CD4-positive, alpha-beta memory T cell (primary cell): ENCODE measurements at regions not wholly inside any gene's neighbourhood (a gene's known extent, or its start where the extent isn't known, plus 50 kb on each side); places are given as distances from the start of the nearest gene placed in this dataset.
"Not testable (repeated sequence)": the region's sequence is repeated elsewhere in the genome, so short reads cannot be mapped to it uniquely, and the experiment has no call there.

Source experiments
- CTCF ChIA-PET: fragments of 350-600 bp; sonication (Branson Sonifier 250); formaldehyde crosslinking; loops from one replicate; lab custom pipeline; 2021; ENCODE audit warnings: inconsistent platforms; ENCODE audit not compliant: partially characterized antibody; lab: Charles Lee
- POLR2A ChIA-PET: fragments of 350-600 bp; sonication (Branson Sonifier 250); formaldehyde crosslinking; loops from one replicate; lab custom pipeline; 2021; ENCODE audit not compliant: partially characterized antibody; lab: Charles Lee
- DNase-seq, 5 donors: peaks; one replicate each; pipeline versions ENCODE4 v3.0.0 to v3.0.0-alpha.2; 2020 to 2022; ENCODE audit warnings: mixed read lengths in 1 of 5
- H3K27ac ChIP-seq: one replicate; pipeline ENCODE4 v1.7.0; 2013; ENCODE audit warnings: low read depth, low read length
- H3K27me3 ChIP-seq: 2 replicates; pipeline ENCODE4 v1.7.0; 2013; ENCODE audit warnings: mild to moderate bottlenecking, low read length, moderate library complexity; ENCODE audit not compliant: insufficient read depth
- H3K36me3 ChIP-seq: 2 replicates; pipeline ENCODE4 v1.7.0; 2013; ENCODE audit warnings: mild to moderate bottlenecking, low read length, moderate library complexity; ENCODE audit not compliant: insufficient read depth
- H3K4me1 ChIP-seq: 2 replicates; pipeline ENCODE4 v1.7.0; 2013; ENCODE audit warnings: mild to moderate bottlenecking, low read length, moderate library complexity; ENCODE audit not compliant: insufficient read depth
- H3K4me3 ChIP-seq, 2 donors: one replicate each; pipeline ENCODE4 v1.7.0; 2013; ENCODE audit warnings: low read length in 2 of 2, mild to moderate bottlenecking in 1 of 2
- H3K9me3 ChIP-seq, 2 donors: one replicate each; pipeline ENCODE4 v1.7.0; 2013; ENCODE audit warnings: low read length in 2 of 2, control low read depth in 1 of 2; ENCODE audit not compliant: control insufficient read depth in 1 of 2
- H3K27ac Mint-ChIP-seq, 7 donors: one replicate each; pipeline ENCODE4 v1.8.0; 2020 to 2021; ENCODE audit warnings: mixed read lengths in 7 of 7, mild to moderate bottlenecking in 6 of 7, inconsistent platforms in 3 of 7, moderate library complexity in 3 of 7
- H3K27me3 Mint-ChIP-seq, 2 donors: one replicate each; pipeline ENCODE4 v1.8.0; 2020 to 2021; ENCODE audit warnings: mixed read lengths in 2 of 2
- H3K36me3 Mint-ChIP-seq, 2 donors: one replicate each; pipeline ENCODE4 v1.8.0; 2020 to 2021; ENCODE audit warnings: mixed read lengths in 2 of 2, inconsistent platforms in 1 of 2, mild to moderate bottlenecking in 1 of 2
- H3K4me1 Mint-ChIP-seq, 4 donors: one replicate each; pipeline ENCODE4 v1.8.0; 2020 to 2021; ENCODE audit warnings: mixed read lengths in 4 of 4, mild to moderate bottlenecking in 1 of 4
- H3K4me3 Mint-ChIP-seq, 8 donors: one replicate each; pipeline ENCODE4 v1.8.0; 2020 to 2021; ENCODE audit warnings: mixed read lengths in 8 of 8, mild to moderate bottlenecking in 7 of 8, moderate library complexity in 6 of 8, inconsistent platforms in 3 of 8
- H3K9me3 Mint-ChIP-seq, 8 donors: one replicate each; pipeline ENCODE4 v1.8.0; 2020 to 2021; ENCODE audit warnings: mixed read lengths in 8 of 8, mild to moderate bottlenecking in 5 of 8, inconsistent platforms in 3 of 8, moderate library complexity in 1 of 8
- intact Hi-C: fragments of 100-400 bp; cut with micrococcal nuclease; formaldehyde crosslinking; loops from one replicate; pipeline ENCODE4 v1.15.1; 2023

DNA sequence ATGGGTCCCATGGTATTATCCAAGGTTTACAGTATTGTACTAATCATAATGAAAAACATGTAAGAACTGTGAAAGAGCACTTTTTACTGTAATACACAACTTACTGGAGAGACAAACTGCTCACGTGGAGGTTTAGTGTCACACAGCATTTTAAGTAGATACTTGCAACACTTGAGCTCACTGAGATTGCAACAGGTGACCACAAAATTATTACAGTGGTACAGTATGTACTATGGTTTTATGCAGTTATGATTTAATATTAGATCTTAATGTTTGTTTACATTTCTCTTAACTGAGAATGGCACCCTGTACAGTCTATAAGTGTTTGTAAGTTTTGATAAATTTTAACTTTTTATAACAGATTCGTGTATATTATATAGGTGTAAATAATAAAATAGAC is 118.6 kb upstream of the SKOR2 start:
- intact Hi-C loops = no loop called here
- no peaks in the 10 kb centered on the region for H3K36me3 ChIP-seq
- POLR2A ChIA-PET = no interaction called here

GRCh38 chr18:47354061-47354460 is 102.6 kb upstream of the SKOR2 start:
- H3K36me3 Mint-ChIP-seq, H3K4me3 ChIP-seq, intact Hi-C loops, H3K27me3 Mint-ChIP-seq, H3K4me1 Mint-ChIP-seq, H3K9me3 ChIP-seq, H3K27me3 ChIP-seq, H3K4me3 Mint-ChIP-seq, CTCF ChIA-PET, H3K36me3 ChIP-seq, H3K27ac Mint-ChIP-seq, H3K9me3 Mint-ChIP-seq, DNase-seq, H3K27ac ChIP-seq, POLR2A ChIA-PET, H3K4me1 ChIP-seq: not testable (repeated sequence)

More for the DNA sequence above, 118.6 kb upstream of the SKOR2 start:
- Mint-ChIP-seq H3K4me1 (no peaks in the 10 kb centered on the region), H3K27me3 (peaks cover 2 to 7% of the 10 kb centered on the region in 2 donors), H3K27ac (no peak overlapping the region), H3K36me3 (no peaks in the 10 kb centered on the region), H3K9me3 (peaks cover 4 to 22% (median 10%) of the 10 kb centered on the region in 8 donors), H3K4me3 (no peak overlapping the region)
- no peaks in the 10 kb centered on the region for H3K4me1 ChIP-seq
- no peak for DNase-seq
- no peak overlapping the region for H3K4me3 ChIP-seq
- H3K27ac ChIP-seq = no peak overlapping the region
- H3K9me3 ChIP-seq = no peaks in the 10 kb centered on the region
- CTCF ChIA-PET = no interaction called here
- H3K27me3 ChIP-seq = no peaks in the 10 kb centered on the region

DNA sequence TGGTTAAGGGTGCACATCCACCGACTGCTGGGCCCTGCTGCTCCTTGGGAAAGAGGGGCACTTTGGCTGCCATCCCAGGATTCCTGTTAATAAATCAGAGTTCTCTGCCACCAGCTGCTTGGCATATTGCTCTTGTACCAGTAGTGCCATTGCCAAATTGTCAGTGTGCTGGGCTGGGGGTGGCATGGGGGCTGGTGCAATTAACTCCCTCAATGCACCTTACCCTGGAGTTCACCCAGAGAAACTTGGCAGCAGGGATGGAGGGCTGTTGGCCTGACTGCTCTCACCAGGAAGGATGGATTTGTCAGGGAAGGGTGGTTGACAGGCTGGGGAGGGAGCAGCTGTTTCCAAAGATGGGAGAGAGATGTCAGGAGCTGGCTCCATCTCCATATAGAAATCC is 94.6 kb upstream of the SKOR2 start:
- Histone ChIP-seq H3K4me3 (no peak overlapping the region), H3K9me3 (no peaks in the 10 kb centered on the region), H3K27me3 (no peaks in the 10 kb centered on the region), H3K4me1 (no peaks in the 10 kb centered on the region), H3K36me3 (no peaks in the 10 kb centered on the region), H3K27ac (no peak overlapping the region)
- intact Hi-C loops = no loop called here
- Mint-ChIP-seq H3K4me3 (no peak overlapping the region), H3K36me3 (no peaks in the 10 kb centered on the region), H3K9me3 (peaks cover 0 to 2% (median 0%) of the 10 kb centered on the region in 8 donors), H3K27me3 (peaks cover 0 to 1% of the 10 kb centered on the region in 2 donors), H3K27ac (no peak overlapping the region), H3K4me1 (no peaks in the 10 kb centered on the region)
- POLR2A ChIA-PET = interaction anchor here (0.9 kb wide), 1 partner anchor 12 kb away, joined by 3 read pairs; no protein-coding TSS in a partner anchor
- CTCF ChIA-PET = no interaction called here
- no peak for DNase-seq

DNA sequence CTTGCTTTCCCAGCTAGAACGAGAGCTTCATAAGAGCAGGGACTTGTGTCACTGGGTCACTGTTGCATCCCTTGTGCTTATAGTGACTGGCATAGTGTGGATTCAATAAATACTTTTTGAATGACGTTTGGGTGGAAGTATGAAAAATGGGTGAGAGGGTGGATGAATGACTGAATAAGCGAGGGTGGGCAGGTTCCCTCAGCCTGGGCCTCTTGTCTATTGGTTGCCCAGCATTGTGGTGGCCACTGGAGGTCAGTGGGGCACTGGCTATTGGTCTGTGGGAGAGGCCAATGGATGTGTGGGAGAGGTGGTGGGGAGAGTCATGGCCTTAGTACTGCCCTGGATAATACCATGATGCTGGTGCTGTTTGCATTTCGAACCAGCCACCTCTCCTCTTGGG is 93.8 kb upstream of the SKOR2 start:
- Mint-ChIP-seq H3K4me3 (no peak overlapping the region), H3K36me3 (no peaks in the 10 kb centered on the region), H3K27me3 (peaks cover 0 to 1% of the 10 kb centered on the region in 2 donors), H3K9me3 (peaks cover 0 to 2% (median 0%) of the 10 kb centered on the region in 8 donors), H3K4me1 (no peaks in the 10 kb centered on the region), H3K27ac (no peak overlapping the region)
- H3K9me3 ChIP-seq = no peaks in the 10 kb centered on the region
- intact Hi-C loops = no loop called here
- POLR2A ChIA-PET = interaction anchor here (0.9 kb wide), 1 partner anchor 13 kb away, joined by 3 read pairs; no protein-coding TSS in a partner anchor
- no peak overlapping the region for H3K27ac ChIP-seq
- CTCF ChIA-PET = no interaction called here
- no peaks in the 10 kb centered on the region for H3K4me1 ChIP-seq
- H3K27me3 ChIP-seq = no peaks in the 10 kb centered on the region
- H3K4me3 ChIP-seq = no peak overlapping the region
- no peak for DNase-seq
- no peaks in the 10 kb centered on the region for H3K36me3 ChIP-seq

DNA sequence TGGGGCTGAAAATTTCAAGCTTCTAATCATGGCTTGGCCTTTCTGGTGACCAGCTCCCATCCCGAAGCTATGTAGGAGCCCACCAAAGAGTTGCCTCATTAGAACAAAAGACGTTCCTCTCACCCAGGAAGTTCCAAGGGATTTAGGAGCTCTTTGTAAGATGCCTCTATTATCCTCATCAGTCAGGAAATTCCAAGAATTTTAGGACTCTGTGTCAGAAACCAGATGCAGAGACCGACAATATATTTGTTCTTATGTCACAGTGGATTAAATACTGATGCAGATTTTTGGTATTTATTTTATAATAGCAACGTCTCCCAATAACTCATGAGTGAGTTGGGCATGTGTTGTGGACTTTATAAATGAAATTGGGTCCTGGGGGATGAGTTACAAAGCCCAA is 91.8 kb upstream of the SKOR2 start:
- H3K4me1 Mint-ChIP-seq = no peaks in the 10 kb centered on the region
- H3K27me3 Mint-ChIP-seq = peaks cover 0 to 1% of the 10 kb centered on the region in 2 donors
- ChIA-PET CTCF (no interaction called here), POLR2A (no interaction called here)
- no peaks in the 10 kb centered on the region for H3K36me3 Mint-ChIP-seq
- no peaks in the 10 kb centered on the region for H3K36me3 ChIP-seq
- H3K27ac Mint-ChIP-seq = no peak overlapping the region
- no peaks in the 10 kb centered on the region for H3K9me3 ChIP-seq
- no peak overlapping the region for H3K4me3 Mint-ChIP-seq
- no peaks in the 10 kb centered on the region for H3K9me3 Mint-ChIP-seq
- intact Hi-C loops = no loop called here
- no peaks in the 10 kb centered on the region for H3K4me1 ChIP-seq
- no peak overlapping the region for H3K27ac ChIP-seq
- no peaks in the 10 kb centered on the region for H3K27me3 ChIP-seq
- no peak for DNase-seq
- H3K4me3 ChIP-seq = no peak overlapping the region

- Histone ChIP-seq H3K36me3 (no peaks in the 10 kb centered on the region), H3K4me1 (no peaks in the 10 kb centered on the region), H3K9me3 (no peaks in the 10 kb centered on the region), H3K27ac (no peak overlapping the region), H3K27me3 (no peaks in the 10 kb centered on the region), H3K4me3 (no peak overlapping the region)
- no peaks in the 10 kb centered on the region for H3K9me3 Mint-ChIP-seq
- no peak overlapping the region for H3K27ac Mint-ChIP-seq
- H3K36me3 Mint-ChIP-seq = no peaks in the 10 kb centered on the region
- CTCF ChIA-PET = no interaction called here
- H3K27me3 Mint-ChIP-seq = peaks cover 0 to 1% of the 10 kb centered on the region in 2 donors
- no peaks in the 10 kb centered on the region for H3K4me1 Mint-ChIP-seq
- POLR2A ChIA-PET = no interaction called here
- H3K4me3 Mint-ChIP-seq = no peak overlapping the region
- intact Hi-C loops = no loop called here
- DNase-seq = no peak
These were observed 91.1 kb upstream of the SKOR2 start for GRCh38 chr18:47342566-47342965.

GRCh38 chr18:47341678-47342077 is 90.2 kb upstream of the SKOR2 start:
- H3K4me3 Mint-ChIP-seq = no peak overlapping the region
- ChIA-PET POLR2A (no interaction called here), CTCF (no interaction called here)
- no peaks in the 10 kb centered on the region for H3K4me1 Mint-ChIP-seq
- Histone ChIP-seq H3K27ac (no peak overlapping the region), H3K9me3 (no peaks in the 10 kb centered on the region), H3K4me1 (no peaks in the 10 kb centered on the region), H3K27me3 (no peaks in the 10 kb centered on the region), H3K4me3 (no peak overlapping the region), H3K36me3 (no peaks in the 10 kb centered on the region)
- no peak for DNase-seq
- peaks cover 0 to 2% (median 0%) of the 10 kb centered on the region in 8 donors for H3K9me3 Mint-ChIP-seq
- no peaks in the 10 kb centered on the region for H3K36me3 Mint-ChIP-seq
- H3K27ac Mint-ChIP-seq = no peak overlapping the region
- intact Hi-C loops = no loop called here
- peaks cover 0 to 1% of the 10 kb centered on the region in 2 donors for H3K27me3 Mint-ChIP-seq

DNA sequence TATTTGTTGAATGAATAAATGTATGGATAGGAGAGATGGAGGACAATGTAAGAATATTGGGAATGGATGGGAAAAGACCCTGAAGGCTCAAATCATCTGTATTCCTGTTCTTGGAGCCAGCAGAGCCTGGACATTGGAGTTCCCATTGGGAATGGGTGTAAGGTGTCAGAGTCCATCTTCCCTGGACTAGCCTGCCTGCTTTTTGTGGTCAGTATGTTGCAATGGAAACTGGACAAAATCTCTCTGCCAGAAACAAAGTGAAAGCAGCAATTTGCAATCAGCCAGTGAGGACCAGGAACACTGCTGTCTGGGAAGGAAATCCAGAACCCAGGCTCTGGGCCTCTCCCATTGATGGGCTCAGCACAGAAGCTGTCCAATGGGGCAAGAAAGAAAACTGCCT is 83.5 kb upstream of the SKOR2 start:
- Histone ChIP-seq H3K36me3 (no peaks in the 10 kb centered on the region), H3K4me3 (no peak overlapping the region), H3K9me3 (no peaks in the 10 kb centered on the region), H3K27me3 (no peaks in the 10 kb centered on the region), H3K27ac (no peak overlapping the region), H3K4me1 (no peaks in the 10 kb centered on the region)
- no peak overlapping the region for H3K27ac Mint-ChIP-seq
- peaks cover 1 to 4% of the 10 kb centered on the region in 2 donors for H3K27me3 Mint-ChIP-seq
- DNase-seq = no peak
- no peak overlapping the region for H3K4me3 Mint-ChIP-seq
- H3K36me3 Mint-ChIP-seq = no peaks in the 10 kb centered on the region
- H3K9me3 Mint-ChIP-seq = peaks cover 0 to 2% (median 0%) of the 10 kb centered on the region in 8 donors
- H3K4me1 Mint-ChIP-seq = no peaks in the 10 kb centered on the region
- intact Hi-C loops = no loop called here
- ChIA-PET POLR2A (no interaction called here), CTCF (no interaction called here)
